ENCODE measurements at regions not wholly inside any gene's neighbourhood (a gene's known extent, or its start where the extent isn't known, plus 50 kb on each side); places are given as distances from the start of the nearest gene placed in this dataset.

DNA sequence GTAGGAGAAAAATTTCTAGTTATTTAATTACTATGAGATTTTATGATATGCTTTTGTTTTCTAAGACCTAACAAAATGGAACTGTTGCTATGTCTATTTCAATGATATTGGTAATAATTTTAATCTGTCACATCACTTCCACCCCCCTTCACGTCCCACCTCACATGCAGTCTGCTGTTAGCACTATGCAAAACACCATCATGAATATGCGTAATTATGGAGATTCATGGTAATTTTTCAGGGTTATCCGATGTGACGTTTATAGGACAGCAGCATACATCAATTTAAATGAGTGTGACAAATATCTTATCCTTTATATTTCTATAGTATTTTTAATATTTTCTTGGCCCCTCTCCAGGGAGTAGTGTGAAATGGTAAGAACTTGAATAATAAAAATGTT lies 283.8 kb upstream of the TMEM161B start:
- no peak overlapping the region for H3K4me3 ChIP-seq (ENCODE audit: extremely low read depth in 1 of 4, insufficient read depth in 2 of 4, low read depth in 3 of 4, low read length in 4 of 4)
- H3K36me3 ChIP-seq (ENCODE audit: control insufficient read depth in 2 of 4, insufficient read depth in 4 of 4, low read length in 3 of 4) = no peaks in the 10 kb centered on the region
- FAIRE-seq = no peak

More for the DNA sequence above, 283.8 kb upstream of the TMEM161B start:
- no peak overlapping the region for H2BK15ac ChIP-seq (ENCODE audit: low read length)
- ChIA-PET CTCF (ENCODE audit: partially characterized antibody) (interaction anchor here (0.5 kb wide), 1 partner anchor 113 kb away, joined by 3 read pairs; no protein-coding TSS in a partner anchor), POLR2A (ENCODE audit: partially characterized antibody) (no interaction called here)
- 78% methylated on average over 4 of the region's 4 CpGs; no CpG with 5 or more reads in 1 of the 2 experiments for WGBS, 2 experiments (ENCODE audit: extremely low coverage in 1 of 2, insufficient coverage in 1 of 2, insufficient read length in 1 of 2, insufficient replicate concordance in 2 of 2, low coverage in 1 of 2, low lambda C conversion rate in 2 of 2, missing lambda C conversion rate in 1 of 2)
- no peak overlapping the region for H2BK12ac ChIP-seq (ENCODE audit: low read depth, low read length)
- H2AK5ac ChIP-seq (ENCODE audit: low read depth, low read length) = no peak overlapping the region
- no peak overlapping the region for H2AFZ ChIP-seq (ENCODE audit: low read length)
- no peak overlapping the region for H3K4ac ChIP-seq (replicated peaks; ENCODE audit: insufficient read length, low read depth, low read length)
- DNase-seq (ENCODE audit: low read depth in 1 of 2, low spot score in 2 of 2) = no peak
- no peaks in the 10 kb centered on the region for H3K79me1 ChIP-seq (ENCODE audit: low read depth, low read length)
- no peaks in the 10 kb centered on the region for H3K27me3 ChIP-seq (replicated peaks in 1 of 4; ENCODE audit: control insufficient read depth in 3 of 4, extremely low read depth in 1 of 4, insufficient read depth in 3 of 4, low read length in 3 of 4)
- TF ChIP-seq SP4 (IDR thresholded peaks at IDR 0.05; ENCODE audit: low read length) = no peak
- TF ChIP-seq BCL11A (IDR thresholded peaks at IDR 0.05; ENCODE audit: low read depth in 2 of 2, low read length in 2 of 2) = no peak
- TF ChIP-seq JUND (IDR thresholded peaks at IDR 0.05; ENCODE audit: low read length) = no peak
- TF ChIP-seq FOSL1 (IDR thresholded peaks at IDR 0.05; ENCODE audit: insufficient read depth, low read depth, low read length) = no peak
- TF ChIP-seq MAFK (IDR thresholded peaks at IDR 0.05; ENCODE audit: low read depth, low read length) = no peak
- TF ChIP-seq ASH2L (IDR thresholded peaks at IDR 0.05; ENCODE audit: low read length) = no peak
- TF ChIP-seq SAP30 (IDR thresholded peaks at IDR 0.05; ENCODE audit: insufficient read depth, insufficient replicate concordance, low read length) = no peak
- no peak for TF ChIP-seq GTF2F1 (IDR thresholded peaks at IDR 0.05; ENCODE audit: borderline replicate concordance, low read depth, low read length)
- TF ChIP-seq, protein P1, sequence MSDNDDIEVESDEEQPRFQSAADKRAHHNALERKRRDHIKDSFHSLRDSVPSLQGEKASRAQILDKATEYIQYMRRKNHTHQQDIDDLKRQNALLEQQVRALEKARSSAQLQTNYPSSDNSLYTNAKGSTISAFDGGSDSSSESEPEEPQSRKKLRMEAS (IDR thresholded peaks at IDR 0.05) = no peak
- H2BK5ac ChIP-seq (ENCODE audit: low read depth, low read length) = no peak overlapping the region
- no peaks in the 10 kb centered on the region for H3K9me3 ChIP-seq (ENCODE audit: insufficient read depth in 2 of 2, low read depth in 1 of 2, low read length in 1 of 2)
- no peak overlapping the region for H3K4me2 ChIP-seq (ENCODE audit: insufficient read depth in 1 of 2, low read depth in 2 of 2, low read length in 2 of 2)
- peaks cover 0 to 2% (median 0%) of the 10 kb centered on the region in 4 experiments; a peak in 2 of 7 replicates for H3K4me1 ChIP-seq (replicated peaks in 1 of 4; ENCODE audit: control insufficient read depth in 3 of 4, insufficient read depth in 4 of 4, low read length in 3 of 4)
- H3K9ac ChIP-seq (replicated peaks in 1 of 4; ENCODE audit: extremely low read depth in 1 of 4, low read depth in 3 of 4, low read length in 3 of 4) = no peak overlapping the region
- H4K20me1 ChIP-seq (replicated peaks in 1 of 2; ENCODE audit: control insufficient read depth in 1 of 2, insufficient read depth in 2 of 2, low read length in 2 of 2) = no peaks in the 10 kb centered on the region
- no peak overlapping the region for H3K23ac ChIP-seq (ENCODE audit: insufficient read length)
- H3K27ac ChIP-seq (ENCODE audit: low read depth, low read length) = no peak overlapping the region
- H4K91ac ChIP-seq (replicated peaks; ENCODE audit: insufficient read length, low read length) = no peak overlapping the region
- H4K8ac ChIP-seq (ENCODE audit: extremely low read depth, insufficient read depth, low read length) = no peak overlapping the region
- H2BK120ac ChIP-seq (replicated peaks; ENCODE audit: low read depth, low read length) = no peak overlapping the region
- H3K23me2 ChIP-seq (ENCODE audit: low read depth, low read length) = no peaks in the 10 kb centered on the region
- H3K56ac ChIP-seq (replicated peaks; ENCODE audit: insufficient read length, low read depth, low read length) = no peak overlapping the region
- H3K18ac ChIP-seq (ENCODE audit: extremely low read depth, low read length) = no peak overlapping the region
- no peak overlapping the region for H3K14ac ChIP-seq (ENCODE audit: insufficient read length)
- H4K5ac ChIP-seq (ENCODE audit: insufficient read length, low read depth, low read length) = no peak overlapping the region
- no peak overlapping the region for H2BK20ac ChIP-seq (ENCODE audit: low read length)
- H3K79me2 ChIP-seq (ENCODE audit: control insufficient read depth in 1 of 2, insufficient read depth in 2 of 2, low read length in 2 of 2) = no peaks in the 10 kb centered on the region
